HG02763 (cell line): ENCODE measurements at regions not wholly inside any gene's neighbourhood (a gene's known extent, or its start where the extent isn't known, plus 50 kb on each side); places are given as distances from the start of the nearest gene placed in this dataset.
A peak's percentile ranks its signal among the peaks of the same experiment; 100 is the strongest.
"Not testable (repeated sequence)": the region's sequence is repeated elsewhere in the genome, so short reads cannot be mapped to it uniquely, and the experiment has no call there.

Experiments used
- ATAC-seq: cut with Tn5 transposase; IDR thresholded peaks from one replicate; pipeline ENCODE4 v1.9.1; 2021; ENCODE audit warnings: mild to moderate bottlenecking, moderate library complexity; ENCODE audit not compliant: unreplicated experiment

GRCh38 chr3:75118779-75119178 is 504.3 kb upstream of the CNTN3 start:
- ATAC-seq, result no peak

GRCh38 chr3:75126556-75126955 is 512.1 kb upstream of the CNTN3 start:
- ATAC-seq, result no peak

- ATAC-seq, result no peak
Measured at GRCh38 chr3:75129101-75129500, 514.6 kb upstream of the CNTN3 start.

GRCh38 chr3:75136100-75136897 is 521.8 kb upstream of the CNTN3 start:
- ATAC-seq, result no peak

GRCh38 chr3:75138345-75138744 is 523.9 kb upstream of the CNTN3 start:
- ATAC-seq, result no peak

- ATAC-seq, result no peak
Measured at GRCh38 chr3:75140904-75141615, 523.1 kb upstream of the FRG2C start.

- ATAC-seq, result no peak
Measured at GRCh38 chr3:75144406-75144805, 519.7 kb upstream of the FRG2C start.

- ATAC-seq, result no peak
Measured at GRCh38 chr3:75171630-75172230, 492.4 kb upstream of the FRG2C start.

- no peak for ATAC-seq
Measured at GRCh38 chr3:75176937-75177336, 487.2 kb upstream of the FRG2C start.

GRCh38 chr3:75180235-75180944 is 483.7 kb upstream of the FRG2C start:
- no peak for ATAC-seq

GRCh38 chr3:75180945-75181298 is 483.2 kb upstream of the FRG2C start:
- no peak for ATAC-seq

GRCh38 chr3:75188962-75189361 is 475.2 kb upstream of the FRG2C start:
- ATAC-seq, result no peak

GRCh38 chr3:75192146-75192616 is 471.9 kb upstream of the FRG2C start:
- ATAC-seq, result peak; percentile 66

GRCh38 chr3:75193797-75194196 is 470.3 kb upstream of the FRG2C start:
- no peak for ATAC-seq

GRCh38 chr3:75214332-75214731 is 449.8 kb upstream of the FRG2C start:
- not testable (repeated sequence) for ATAC-seq

- ATAC-seq, result no peak
Measured at GRCh38 chr3:75218577-75218976, 445.6 kb upstream of the FRG2C start.

GRCh38 chr3:75220932-75221331 is 443.2 kb upstream of the FRG2C start:
- ATAC-seq, result no peak

GRCh38 chr3:75224412-75224811 is 439.7 kb upstream of the FRG2C start:
- ATAC-seq, result no peak

- no peak for ATAC-seq
Measured at GRCh38 chr3:75232216-75232615, 431.9 kb upstream of the FRG2C start.

GRCh38 chr3:75235631-75236030 is 428.5 kb upstream of the FRG2C start:
- no peak for ATAC-seq

GRCh38 chr3:75237053-75237452 is 427.1 kb upstream of the FRG2C start:
- ATAC-seq, result no peak
